Left ventricle myocardium inferior (tissue), 1 donor: ENCODE measurements at regions not wholly inside any gene's neighbourhood (a gene's known extent, or its start where the extent isn't known, plus 50 kb on each side); places are given as distances from the start of the nearest gene placed in this dataset.

Source experiments
- DNase-seq: peaks from one replicate; pipeline ENCODE4 v3.0.0-alpha.2; 2020
- H3K27ac ChIP-seq: fragments of 200-600 bp; replicated peaks from 2 replicates; pipeline ENCODE4 v1.8.0; 2021
- H3K27me3 ChIP-seq: fragments of 200-600 bp; 2 replicates; pipeline ENCODE4 v1.8.0; 2021; ENCODE audit warnings: low read depth
- H3K36me3 ChIP-seq: fragments of 200-600 bp; 2 replicates; pipeline ENCODE4 v1.8.0; 2021
- H3K4me1 ChIP-seq: fragments of 200-600 bp; 2 replicates; pipeline ENCODE4 v1.8.0; 2021
- H3K4me3 ChIP-seq: fragments of 200-600 bp; 2 replicates; pipeline ENCODE4 v1.8.0; 2021; ENCODE audit warnings: mild to moderate bottlenecking, moderate library complexity
- H3K9me3 ChIP-seq: fragments of 200-600 bp; replicated peaks from 2 replicates; pipeline ENCODE4 v1.8.0; 2021
- intact Hi-C: fragments of 100-400 bp; cut with micrococcal nuclease; formaldehyde crosslinking; loops from one replicate; pipeline ENCODE4 v1.11.0; 2022
- TF ChIP-seq, protein P1 (sequence below): fragments of 200-600 bp; IDR thresholded peaks from 2 replicates; pipeline ENCODE4 v1.8.0; 2021; ENCODE audit warnings: antibody characterized with exemption, mild to moderate bottlenecking, borderline replicate concordance
- donor health status: DM: no; HTN: yes; CAD: no; lungs with severe emphysema.

DNA sequence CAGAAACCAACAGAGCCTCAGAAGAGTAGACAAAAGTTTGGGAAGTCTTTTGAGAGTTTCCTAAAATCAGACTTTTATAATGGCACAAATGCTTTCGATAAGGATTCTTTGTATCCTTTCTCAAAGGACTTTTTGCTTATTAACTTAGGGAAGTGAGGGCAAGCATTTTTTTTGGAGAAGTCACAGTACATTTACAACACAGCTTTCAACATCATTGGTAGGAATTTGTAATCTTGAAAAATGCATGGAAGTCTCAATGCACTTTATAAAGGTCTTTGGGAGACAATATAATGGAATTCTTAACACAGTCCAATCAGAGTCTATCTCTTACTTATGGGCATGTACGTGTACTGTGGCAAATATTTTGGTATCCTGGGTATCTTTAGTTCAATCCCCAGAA lies 325.8 kb upstream of the NR5A2 start:
- no peak overlapping the region for H3K4me3 ChIP-seq
- no peak for DNase-seq
- H3K27ac ChIP-seq: no peak overlapping the region
- no peaks in the 10 kb centered on the region for H3K9me3 ChIP-seq
- H3K27me3 ChIP-seq: no peaks in the 10 kb centered on the region
- TF ChIP-seq, protein P1, sequence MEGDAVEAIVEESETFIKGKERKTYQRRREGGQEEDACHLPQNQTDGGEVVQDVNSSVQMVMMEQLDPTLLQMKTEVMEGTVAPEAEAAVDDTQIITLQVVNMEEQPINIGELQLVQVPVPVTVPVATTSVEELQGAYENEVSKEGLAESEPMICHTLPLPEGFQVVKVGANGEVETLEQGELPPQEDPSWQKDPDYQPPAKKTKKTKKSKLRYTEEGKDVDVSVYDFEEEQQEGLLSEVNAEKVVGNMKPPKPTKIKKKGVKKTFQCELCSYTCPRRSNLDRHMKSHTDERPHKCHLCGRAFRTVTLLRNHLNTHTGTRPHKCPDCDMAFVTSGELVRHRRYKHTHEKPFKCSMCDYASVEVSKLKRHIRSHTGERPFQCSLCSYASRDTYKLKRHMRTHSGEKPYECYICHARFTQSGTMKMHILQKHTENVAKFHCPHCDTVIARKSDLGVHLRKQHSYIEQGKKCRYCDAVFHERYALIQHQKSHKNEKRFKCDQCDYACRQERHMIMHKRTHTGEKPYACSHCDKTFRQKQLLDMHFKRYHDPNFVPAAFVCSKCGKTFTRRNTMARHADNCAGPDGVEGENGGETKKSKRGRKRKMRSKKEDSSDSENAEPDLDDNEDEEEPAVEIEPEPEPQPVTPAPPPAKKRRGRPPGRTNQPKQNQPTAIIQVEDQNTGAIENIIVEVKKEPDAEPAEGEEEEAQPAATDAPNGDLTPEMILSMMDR: no peak
- intact Hi-C loops: no loop called here
- no peaks in the 10 kb centered on the region for H3K4me1 ChIP-seq
- no peaks in the 10 kb centered on the region for H3K36me3 ChIP-seq

DNA sequence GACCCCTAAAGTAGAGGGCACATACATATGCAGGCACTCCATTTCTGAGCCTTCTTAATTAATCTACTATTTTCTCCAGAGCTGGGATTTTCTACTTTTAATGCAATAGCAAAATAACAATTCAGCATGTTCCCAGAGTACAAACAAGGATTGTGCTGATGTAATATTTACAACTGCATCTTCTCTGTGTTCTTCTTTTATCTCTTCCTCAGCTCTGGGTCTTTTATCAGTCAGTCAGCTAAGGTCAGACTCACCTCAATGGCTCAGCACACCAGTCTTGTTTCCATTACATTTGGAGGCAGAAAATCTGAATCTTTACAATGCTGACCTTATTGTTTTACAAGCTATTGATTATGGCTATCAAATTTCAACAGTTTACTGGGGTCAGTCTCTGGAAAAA lies 323.3 kb upstream of the NR5A2 start:
- Histone ChIP-seq H3K9me3 (no peaks in the 10 kb centered on the region), H3K4me3 (no peak overlapping the region), H3K27me3 (no peaks in the 10 kb centered on the region), H3K36me3 (no peaks in the 10 kb centered on the region), H3K4me1 (no peaks in the 10 kb centered on the region), H3K27ac (no peak overlapping the region)
- TF ChIP-seq, protein P1: no peak
- DNase-seq: no peak
- intact Hi-C loops: no loop called here

DNA sequence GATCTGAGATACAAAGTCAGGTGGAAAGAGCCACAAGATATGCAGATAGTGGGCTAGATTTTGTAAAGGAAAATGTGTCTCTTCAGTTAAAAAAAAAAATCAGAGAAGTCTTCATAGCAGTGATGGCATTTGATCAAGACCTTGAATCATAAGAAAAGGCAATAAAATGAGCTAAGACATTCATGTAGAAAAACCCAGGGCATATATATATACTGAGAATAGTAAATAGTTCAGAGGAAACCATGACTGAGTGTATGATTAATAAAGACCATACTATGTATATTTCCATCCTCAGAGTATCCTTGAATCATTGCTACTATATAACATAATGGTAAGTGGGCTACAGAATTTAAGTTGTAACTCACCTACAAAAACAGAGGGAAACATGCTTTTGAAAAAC lies 321.7 kb upstream of the NR5A2 start:
- no peak for DNase-seq
- intact Hi-C loops: no loop called here
- Histone ChIP-seq H3K4me3 (no peak overlapping the region), H3K9me3 (peaks cover 10% of the 10 kb centered on the region), H3K27ac (no peak overlapping the region), H3K27me3 (no peaks in the 10 kb centered on the region), H3K4me1 (no peaks in the 10 kb centered on the region), H3K36me3 (no peaks in the 10 kb centered on the region)
- TF ChIP-seq, protein P1: no peak

DNA sequence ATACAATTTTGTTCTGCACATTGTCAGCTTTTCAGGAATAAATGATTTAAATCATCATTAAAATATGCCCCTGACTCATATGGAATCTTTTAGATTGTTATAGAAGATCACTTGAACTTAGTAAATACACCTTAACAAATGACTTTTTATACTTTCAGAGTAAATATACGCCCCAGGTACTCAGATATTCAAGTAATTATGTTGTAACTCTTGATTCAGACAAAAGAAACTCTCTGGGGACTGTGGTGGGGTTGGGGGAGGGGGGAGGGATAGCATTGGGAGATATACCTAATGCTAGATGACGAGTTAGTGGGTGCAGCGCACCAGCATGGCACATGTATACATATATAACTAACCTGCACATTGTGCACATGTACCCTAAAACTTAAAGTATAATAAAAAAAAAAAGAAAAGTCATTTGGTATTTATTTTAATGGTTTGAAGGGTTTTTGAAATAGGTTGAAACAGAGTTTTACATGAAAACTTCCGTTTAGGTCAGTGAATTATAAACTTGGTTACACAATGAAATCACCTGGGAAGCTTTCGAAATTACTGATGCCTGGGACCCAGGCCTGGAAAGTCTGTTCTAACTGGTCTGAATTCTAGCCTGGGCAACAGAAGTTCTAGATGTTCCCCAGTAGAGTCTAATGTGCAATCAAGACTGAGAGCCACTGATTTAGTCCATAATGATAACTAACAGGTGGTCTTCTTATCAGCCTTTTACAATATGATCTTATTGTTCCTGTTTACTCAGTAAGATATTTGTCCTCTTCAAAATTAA lies 320.5 kb upstream of the NR5A2 start:
- H3K27me3 ChIP-seq: no peaks in the 10 kb centered on the region
- H3K9me3 ChIP-seq: peaks cover 22% of the 10 kb centered on the region
- H3K36me3 ChIP-seq: no peaks in the 10 kb centered on the region
- no peaks in the 10 kb centered on the region for H3K4me1 ChIP-seq
- H3K27ac ChIP-seq: no peak overlapping the region
- no peak overlapping the region for H3K4me3 ChIP-seq
- DNase-seq: no peak
- TF ChIP-seq, protein P1: no peak
- intact Hi-C loops: no loop called here

DNA sequence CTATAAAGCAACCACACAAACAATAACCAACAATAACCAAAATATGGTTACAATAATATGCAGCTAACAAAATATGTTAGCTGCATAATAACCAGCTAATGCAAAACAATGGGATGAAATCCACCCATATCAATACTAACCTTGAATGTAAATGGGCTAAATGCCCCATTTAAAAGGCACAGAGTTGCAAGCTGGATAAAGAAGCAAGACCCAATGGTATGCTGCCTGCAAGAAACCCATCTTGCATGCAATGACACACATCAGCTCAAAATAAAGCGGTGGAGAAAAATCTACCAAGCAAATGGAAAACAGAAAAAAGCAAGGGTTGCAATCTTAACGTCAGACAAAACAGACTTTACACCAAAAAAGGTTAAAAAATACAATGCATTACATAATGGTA lies 316.5 kb upstream of the NR5A2 start:
- no peaks in the 10 kb centered on the region for H3K36me3 ChIP-seq
- TF ChIP-seq, protein P1: no peak
- DNase-seq: no peak
- intact Hi-C loops: no loop called here
- no peaks in the 10 kb centered on the region for H3K27me3 ChIP-seq
- H3K4me1 ChIP-seq: no peaks in the 10 kb centered on the region
- no peak overlapping the region for H3K27ac ChIP-seq
- H3K4me3 ChIP-seq: no peak overlapping the region
- peaks cover 50% of the 10 kb centered on the region for H3K9me3 ChIP-seq
